ENCODE measurements at regions not wholly inside any gene's neighbourhood (a gene's known extent, or its start where the extent isn't known, plus 50 kb on each side); places are given as distances from the start of the nearest gene placed in this dataset.

GRCh38 chrX:727738-728621 lies 97.4 kb downstream of the SHOX start:
- 39% methylated on average over 22 of the region's 22 CpGs for WGBS
- H3K4me3 ChIP-seq (ENCODE audit: low read depth, low read length) = no peak overlapping the region
- no peaks in the 10 kb centered on the region for H3K36me3 ChIP-seq (ENCODE audit: insufficient read depth)
- H3K27ac ChIP-seq (ENCODE audit: low read depth) = no peak overlapping the region
- DNase-seq (ENCODE audit: extremely low spot score) = no peak
- no peaks in the 10 kb centered on the region for H3K4me1 ChIP-seq (ENCODE audit: insufficient read depth)

GRCh38 chrX:725971-726370 lies 95.4 kb downstream of the SHOX start:
- WGBS = 92% methylated on average over 9 of the region's 9 CpGs
- no peak for DNase-seq (ENCODE audit: extremely low spot score)

GRCh38 chrX:724256-724655 lies 93.7 kb downstream of the SHOX start:
- WGBS = 93% methylated on average over 4 of the region's 4 CpGs
- Histone ChIP-seq H3K36me3 (ENCODE audit: insufficient read depth) (no peaks in the 10 kb centered on the region), H3K4me3 (ENCODE audit: low read depth, low read length) (no peak overlapping the region), H3K27ac (ENCODE audit: low read depth) (no peak overlapping the region), H3K4me1 (ENCODE audit: insufficient read depth) (no peaks in the 10 kb centered on the region)
- no peak for DNase-seq (ENCODE audit: extremely low spot score)

More at GRCh38 chrX:725971-726370, 95.4 kb downstream of the SHOX start:
- no peak overlapping the region for H3K27ac ChIP-seq (ENCODE audit: low read depth)
- no peaks in the 10 kb centered on the region for H3K36me3 ChIP-seq (ENCODE audit: insufficient read depth)
- H3K4me1 ChIP-seq (ENCODE audit: insufficient read depth) = no peaks in the 10 kb centered on the region
- no peak overlapping the region for H3K4me3 ChIP-seq (ENCODE audit: low read depth, low read length)

GRCh38 chrX:723781-724180 lies 93.2 kb downstream of the SHOX start:
- Histone ChIP-seq H3K27ac (ENCODE audit: low read depth) (no peak overlapping the region), H3K36me3 (ENCODE audit: insufficient read depth) (no peaks in the 10 kb centered on the region), H3K4me1 (ENCODE audit: insufficient read depth) (no peaks in the 10 kb centered on the region), H3K4me3 (ENCODE audit: low read depth, low read length) (no peak overlapping the region)
- 77% methylated on average over 6 of the region's 6 CpGs for WGBS
- no peak for DNase-seq (ENCODE audit: extremely low spot score)

GRCh38 chrX:721354-721753 lies 90.8 kb downstream of the SHOX start:
- no peak overlapping the region for H3K4me3 ChIP-seq (ENCODE audit: low read depth, low read length)
- no peaks in the 10 kb centered on the region for H3K36me3 ChIP-seq (ENCODE audit: insufficient read depth)
- WGBS = 82% methylated on average over 14 of the region's 14 CpGs
- no peaks in the 10 kb centered on the region for H3K4me1 ChIP-seq (ENCODE audit: insufficient read depth)
- no peak overlapping the region for H3K27ac ChIP-seq (ENCODE audit: low read depth)
- DNase-seq (ENCODE audit: extremely low spot score) = no peak

GRCh38 chrX:720825-721224 lies 90.2 kb downstream of the SHOX start:
- Histone ChIP-seq H3K27ac (ENCODE audit: low read depth) (no peak overlapping the region), H3K36me3 (ENCODE audit: insufficient read depth) (no peaks in the 10 kb centered on the region), H3K4me3 (ENCODE audit: low read depth, low read length) (no peak overlapping the region), H3K4me1 (ENCODE audit: insufficient read depth) (no peaks in the 10 kb centered on the region)
- DNase-seq (ENCODE audit: extremely low spot score) = no peak
- WGBS = 65% methylated on average over 9 of the region's 9 CpGs

GRCh38 chrX:720250-720649 lies 89.7 kb downstream of the SHOX start:
- 51% methylated on average over 5 of the region's 5 CpGs for WGBS
- no peaks in the 10 kb centered on the region for H3K36me3 ChIP-seq (ENCODE audit: insufficient read depth)
- H3K27ac ChIP-seq (ENCODE audit: low read depth) = no peak overlapping the region
- no peak for DNase-seq (ENCODE audit: extremely low spot score)
- H3K4me3 ChIP-seq (ENCODE audit: low read depth, low read length) = no peak overlapping the region
- H3K4me1 ChIP-seq (ENCODE audit: insufficient read depth) = no peaks in the 10 kb centered on the region

- DNase-seq (ENCODE audit: extremely low spot score) = no peak
- H3K27ac ChIP-seq (ENCODE audit: low read depth) = no peak overlapping the region
- no peaks in the 10 kb centered on the region for H3K36me3 ChIP-seq (ENCODE audit: insufficient read depth)
- WGBS = 40% methylated on average over 3 of the region's 3 CpGs
- H3K4me1 ChIP-seq (ENCODE audit: insufficient read depth) = no peaks in the 10 kb centered on the region
- H3K4me3 ChIP-seq (ENCODE audit: low read depth, low read length) = no peak overlapping the region
Observed at GRCh38 chrX:716136-716535, 85.5 kb downstream of the SHOX start.

- Histone ChIP-seq H3K27ac (ENCODE audit: low read depth) (no peak overlapping the region), H3K36me3 (ENCODE audit: insufficient read depth) (no peaks in the 10 kb centered on the region), H3K4me1 (ENCODE audit: insufficient read depth) (no peaks in the 10 kb centered on the region), H3K4me3 (ENCODE audit: low read depth, low read length) (no peak overlapping the region)
- DNase-seq (ENCODE audit: extremely low spot score) = no peak
- WGBS = 27% methylated on average over 6 of the region's 6 CpGs
Observed at GRCh38 chrX:714131-714530, 83.5 kb downstream of the SHOX start.

Measured in urinary bladder (tissue), 3 donors.